Astrocyte (in vitro differentiated cells and primary cell): ENCODE measurements at regions not wholly inside any gene's neighbourhood (a gene's known extent, or its start where the extent isn't known, plus 50 kb on each side); places are given as distances from the start of the nearest gene placed in this dataset.

Experiments
- DNase-seq: peaks from one replicate; pipeline ENCODE4 v3.0.0-alpha.2; 2010; ENCODE audit warnings: low read depth
- FAIRE-seq: peaks from 2 replicates; lab custom pipeline; 2011; peaks lifted over from hg19 to GRCh38; lab: Jason Lieb, UNC
- H2AFZ ChIP-seq: 2 replicates; pipeline ENCODE4 v1.6.0; 2012; ENCODE audit warnings: low read depth, low read length, inconsistent platforms
- H3K27ac ChIP-seq: 2 replicates; pipeline ENCODE4 v1.5.1; 2011; ENCODE audit warnings: low read depth, low read length, inconsistent platforms
- H3K27me3 ChIP-seq: 2 replicates; pipeline ENCODE4 v1.6.0; 2011; ENCODE audit warnings: low read length, inconsistent platforms; ENCODE audit not compliant: insufficient read depth
- H3K36me3 ChIP-seq: 2 replicates; pipeline ENCODE4 v1.5.1; 2011; ENCODE audit warnings: low read length, inconsistent platforms; ENCODE audit not compliant: insufficient read depth
- H3K4me1 ChIP-seq: 2 replicates; pipeline ENCODE4 v1.5.1; 2011; ENCODE audit warnings: low read length, inconsistent platforms; ENCODE audit not compliant: insufficient read depth
- H3K4me2 ChIP-seq: 2 replicates; pipeline ENCODE4 v1.6.0; 2012; ENCODE audit warnings: low read length, inconsistent platforms
- H3K4me3 ChIP-seq: 2 replicates; pipeline ENCODE4 v1.5.1; 2011; ENCODE audit warnings: low read depth, mild to moderate bottlenecking, low read length, inconsistent platforms; ENCODE audit not compliant: insufficient read depth
- H3K79me2 ChIP-seq: 2 replicates; pipeline ENCODE4 v1.6.0; 2012; ENCODE audit warnings: mild to moderate bottlenecking, low read length, inconsistent platforms; ENCODE audit not compliant: insufficient read depth
- H3K9ac ChIP-seq: 2 replicates; pipeline ENCODE4 v1.6.0; 2012; ENCODE audit warnings: mild to moderate bottlenecking, low read length, inconsistent platforms
- H3K9me3 ChIP-seq: 2 replicates; pipeline ENCODE4 v1.5.1; 2012; ENCODE audit warnings: low read depth, mild to moderate bottlenecking, low read length, inconsistent platforms; ENCODE audit not compliant: insufficient read depth
- H4K20me1 ChIP-seq: 2 replicates; pipeline ENCODE4 v1.6.0; 2012; ENCODE audit warnings: low read length, inconsistent platforms; ENCODE audit not compliant: insufficient read depth
- H3K27ac Mint-ChIP-seq: one replicate; pipeline ENCODE4 v1.8.0; 2021; ENCODE audit warnings: mild to moderate bottlenecking, mixed read lengths; ENCODE audit not compliant: unreplicated experiment
- H3K27me3 Mint-ChIP-seq: one replicate; pipeline ENCODE4 v1.8.0; 2021; ENCODE audit warnings: low read depth, mixed read lengths; ENCODE audit not compliant: unreplicated experiment
- H3K36me3 Mint-ChIP-seq: one replicate; pipeline ENCODE4 v1.8.0; 2021; ENCODE audit warnings: low read depth, mixed read lengths; ENCODE audit not compliant: unreplicated experiment
- H3K4me1 Mint-ChIP-seq: one replicate; pipeline ENCODE4 v1.8.0; 2021; ENCODE audit warnings: low read depth, mixed read lengths; ENCODE audit not compliant: unreplicated experiment
- H3K4me3 Mint-ChIP-seq: one replicate; pipeline ENCODE4 v1.8.0; 2021; ENCODE audit warnings: mild to moderate bottlenecking, moderate library complexity, mixed read lengths; ENCODE audit not compliant: unreplicated experiment
- H3K9me3 Mint-ChIP-seq: one replicate; pipeline ENCODE4 v1.8.0; 2021; ENCODE audit warnings: mild to moderate bottlenecking, mixed read lengths; ENCODE audit not compliant: unreplicated experiment
- CTCF ChIP-seq: IDR thresholded peaks from 2 replicates; pipeline ENCODE4 v1.5.1; 2011; ENCODE audit warnings: low read depth, mild to moderate bottlenecking, inconsistent platforms, low read length, moderate library complexity; ENCODE audit not compliant: insufficient read depth
- EZH2 ChIP-seq: IDR thresholded peaks from 2 replicates; pipeline ENCODE4 v1.6.1; 2012; ENCODE audit warnings: mild to moderate bottlenecking, low read length, inconsistent platforms; ENCODE audit not compliant: insufficient read depth

GRCh38 chr1:119279456-119280381, 88.9 kb upstream of the HAO2 start:
- no peak overlapping the region for H3K4me3 ChIP-seq
- H3K4me1 ChIP-seq: peaks cover 17% of the 10 kb centered on the region
- no peaks in the 10 kb centered on the region for H4K20me1 ChIP-seq
- no peaks in the 10 kb centered on the region for H3K27me3 ChIP-seq
- H3K4me2 ChIP-seq: peak overlapping the region; percentile 74
- peak; percentile 93 for FAIRE-seq
- no peaks in the 10 kb centered on the region for H3K9me3 Mint-ChIP-seq
- H3K4me1 Mint-ChIP-seq: peaks cover 26% of the 10 kb centered on the region
- DNase-seq: peak; percentile 91
- peak overlapping the region; percentile 41 for H3K9ac ChIP-seq
- H3K27me3 Mint-ChIP-seq: no peaks in the 10 kb centered on the region
- TF ChIP-seq EZH2: no peak
- no peak for TF ChIP-seq CTCF
- H2AFZ ChIP-seq: peak overlapping the region; percentile 21
- peak overlapping the region; percentile 62 for H3K27ac ChIP-seq
- peak overlapping the region; percentile 94 for H3K27ac Mint-ChIP-seq
- H3K36me3 Mint-ChIP-seq: no peaks in the 10 kb centered on the region
- no peak overlapping the region for H3K4me3 Mint-ChIP-seq
- no peaks in the 10 kb centered on the region for H3K79me2 ChIP-seq
- H3K36me3 ChIP-seq: no peaks in the 10 kb centered on the region
- H3K9me3 ChIP-seq: no peaks in the 10 kb centered on the region

GRCh38 chr1:119285482-119285881, 83.1 kb upstream of the HAO2 start:
- H2AFZ ChIP-seq: no peak overlapping the region

More at GRCh38 chr1:119285482-119285881, 83.1 kb upstream of the HAO2 start:
- Histone ChIP-seq H3K27ac (no peak overlapping the region), H3K9ac (no peak overlapping the region), H3K4me1 (peaks cover 12% of the 10 kb centered on the region), H3K4me2 (peak overlapping the region; percentile 32), H4K20me1 (no peaks in the 10 kb centered on the region), H3K36me3 (no peaks in the 10 kb centered on the region), H3K4me3 (no peak overlapping the region), H3K27me3 (no peaks in the 10 kb centered on the region), H3K79me2 (no peaks in the 10 kb centered on the region), H3K9me3 (no peaks in the 10 kb centered on the region)
- Mint-ChIP-seq H3K9me3 (no peaks in the 10 kb centered on the region), H3K4me1 (peaks cover 14% of the 10 kb centered on the region), H3K27ac (peak overlapping the region; percentile 80), H3K36me3 (no peaks in the 10 kb centered on the region), H3K4me3 (no peak overlapping the region), H3K27me3 (no peaks in the 10 kb centered on the region)
- DNase-seq (peak; percentile 63), FAIRE-seq (peak; percentile 99)
- no peak for TF ChIP-seq EZH2
- no peak for TF ChIP-seq CTCF
